ENCODE measurements at regions not wholly inside any gene's neighbourhood (a gene's known extent, or its start where the extent isn't known, plus 50 kb on each side); places are given as distances from the start of the nearest gene placed in this dataset.

DNA sequence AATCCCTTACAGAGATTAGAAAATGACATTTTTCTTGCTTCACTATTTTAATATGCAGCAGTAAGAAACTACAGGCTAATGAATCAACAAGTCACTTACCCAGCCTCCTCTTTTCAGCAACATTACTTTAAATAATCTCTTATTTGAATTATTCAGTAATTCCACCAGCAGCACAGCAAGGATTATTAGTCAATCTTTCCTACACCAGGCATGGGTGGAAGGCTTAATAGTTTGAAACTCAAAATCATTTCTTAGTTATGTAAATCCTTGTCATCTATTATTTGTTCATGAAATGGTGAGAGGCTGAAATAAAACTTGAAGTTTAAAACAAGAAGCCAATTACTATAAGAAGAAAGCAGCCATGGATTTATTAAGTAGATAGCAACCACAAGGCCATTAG lies 530.5 kb downstream of the KCNA4 start:
- Histone ChIP-seq H3K36me3 (ENCODE audit: control insufficient read depth, insufficient read depth, low read length) (no peaks in the 10 kb centered on the region), H3K4me3 (ENCODE audit: low read depth, low read length) (no peak overlapping the region)

GRCh38 chr11:29485641-29486040 lies 531.2 kb downstream of the KCNA4 start:
- Histone ChIP-seq H3K36me3 (ENCODE audit: control insufficient read depth, insufficient read depth, low read length) (no peaks in the 10 kb centered on the region), H3K27ac (no peak overlapping the region), H3K4me3 (ENCODE audit: low read depth, low read length) (no peak overlapping the region), H3K4me1 (no peaks in the 10 kb centered on the region), H3K79me2 (no peaks in the 10 kb centered on the region), H3K9me3 (ENCODE audit: control insufficient read depth, low read length) (no peaks in the 10 kb centered on the region), H2AFZ (no peak overlapping the region), H3K4me2 (ENCODE audit: low read length) (no peak overlapping the region), H3K27me3 (ENCODE audit: control insufficient read depth, insufficient read depth, low read length) (no peaks in the 10 kb centered on the region), H3K9ac (no peak overlapping the region)
- no peak for TF ChIP-seq CTCF (IDR thresholded peaks at IDR 0.05)

More for the DNA sequence above, 530.5 kb downstream of the KCNA4 start:
- H3K27me3 ChIP-seq (ENCODE audit: control insufficient read depth, insufficient read depth, low read length) = no peaks in the 10 kb centered on the region
- no peak for TF ChIP-seq CTCF (IDR thresholded peaks at IDR 0.05)
- no peaks in the 10 kb centered on the region for H3K9me3 ChIP-seq (ENCODE audit: control insufficient read depth, low read length)
- no peak overlapping the region for H3K27ac ChIP-seq
- no peaks in the 10 kb centered on the region for H3K79me2 ChIP-seq
- no peak overlapping the region for H2AFZ ChIP-seq
- no peaks in the 10 kb centered on the region for H3K4me1 ChIP-seq
- no peak overlapping the region for H3K4me2 ChIP-seq (ENCODE audit: low read length)
- no peak overlapping the region for H3K9ac ChIP-seq

DNA sequence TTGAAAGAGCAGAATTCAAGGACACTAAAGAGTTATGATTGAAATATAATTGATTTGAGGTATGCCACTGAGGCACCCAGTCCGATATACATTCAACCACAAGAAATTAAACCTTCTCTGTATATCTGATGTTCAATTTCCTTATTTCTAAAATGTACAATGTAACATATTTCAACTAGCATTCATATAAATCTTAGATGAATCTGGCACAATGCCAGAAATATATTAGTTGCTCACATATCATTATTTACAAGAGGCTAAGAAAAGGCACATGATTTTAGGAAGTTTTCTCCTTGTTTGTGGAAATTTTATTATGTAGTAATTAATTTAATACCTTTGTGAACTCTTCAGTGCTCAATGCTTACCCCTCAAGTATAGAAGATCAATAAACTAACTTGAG lies 532.3 kb downstream of the KCNA4 start:
- no peak overlapping the region for H2AFZ ChIP-seq
- H3K4me1 ChIP-seq = no peaks in the 10 kb centered on the region

DNA sequence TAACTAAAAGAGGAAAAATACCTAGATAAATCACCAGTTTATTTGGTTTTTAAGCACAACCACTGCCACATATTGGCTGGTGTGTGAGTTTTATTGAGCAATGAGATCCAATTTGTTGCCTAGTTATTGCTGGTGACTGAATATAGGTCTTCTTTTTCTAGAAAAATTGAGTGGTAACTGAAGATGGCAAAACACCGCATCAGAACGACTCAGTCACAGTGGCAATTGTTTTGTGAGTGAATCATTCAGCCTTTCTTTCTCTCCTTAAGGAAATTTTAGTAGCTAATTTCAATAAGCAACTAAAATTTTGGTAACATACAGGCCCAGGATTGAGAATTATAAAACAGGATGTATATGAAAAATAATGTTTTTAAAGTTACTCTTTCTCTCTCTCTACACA lies 533.0 kb downstream of the KCNA4 start:
- Histone ChIP-seq H3K9me3 (ENCODE audit: control insufficient read depth, low read length) (no peaks in the 10 kb centered on the region), H2AFZ (no peak overlapping the region), H3K4me3 (ENCODE audit: low read depth, low read length) (no peak overlapping the region), H3K36me3 (ENCODE audit: control insufficient read depth, insufficient read depth, low read length) (no peaks in the 10 kb centered on the region), H3K4me2 (ENCODE audit: low read length) (no peak overlapping the region), H3K79me2 (no peaks in the 10 kb centered on the region), H3K27ac (no peak overlapping the region), H3K9ac (no peak overlapping the region), H3K4me1 (no peaks in the 10 kb centered on the region), H3K27me3 (ENCODE audit: control insufficient read depth, insufficient read depth, low read length) (no peaks in the 10 kb centered on the region)
- no peak for TF ChIP-seq CTCF (IDR thresholded peaks at IDR 0.05)

More for the DNA sequence above, 532.3 kb downstream of the KCNA4 start:
- no peak for TF ChIP-seq CTCF (IDR thresholded peaks at IDR 0.05)
- H3K9ac ChIP-seq = no peak overlapping the region
- H3K27ac ChIP-seq = no peak overlapping the region
- no peak overlapping the region for H3K4me2 ChIP-seq (ENCODE audit: low read length)
- no peaks in the 10 kb centered on the region for H3K79me2 ChIP-seq
- H3K9me3 ChIP-seq (ENCODE audit: control insufficient read depth, low read length) = no peaks in the 10 kb centered on the region
- no peaks in the 10 kb centered on the region for H3K27me3 ChIP-seq (ENCODE audit: control insufficient read depth, insufficient read depth, low read length)
- no peaks in the 10 kb centered on the region for H3K36me3 ChIP-seq (ENCODE audit: control insufficient read depth, insufficient read depth, low read length)
- H3K4me3 ChIP-seq (ENCODE audit: low read depth, low read length) = no peak overlapping the region

DNA sequence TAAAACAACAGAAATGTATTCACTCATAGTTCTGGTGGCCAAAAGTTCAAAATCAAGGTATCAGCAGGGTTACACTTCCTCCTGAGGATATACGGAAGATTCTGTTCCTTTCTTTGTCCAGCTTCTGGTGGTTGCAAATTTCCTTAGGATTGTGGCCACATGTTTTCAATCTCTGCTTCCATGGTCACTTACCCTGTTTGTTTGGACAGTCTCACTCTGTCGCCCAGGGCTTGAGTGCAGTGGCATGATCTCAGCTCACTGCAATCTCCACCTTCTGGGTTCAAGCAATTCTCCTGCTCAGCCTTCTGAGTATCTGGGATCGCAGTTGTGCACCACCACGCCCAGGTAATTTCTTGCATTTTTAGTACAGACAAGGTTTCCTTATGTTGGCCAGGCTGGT lies 534.3 kb downstream of the KCNA4 start:
- Histone ChIP-seq H3K27ac (no peak overlapping the region), H3K4me2 (ENCODE audit: low read length) (no peak overlapping the region)

More for the DNA sequence above, 534.3 kb downstream of the KCNA4 start:
- Histone ChIP-seq H3K4me3 (ENCODE audit: low read depth, low read length) (no peak overlapping the region), H3K4me1 (no peaks in the 10 kb centered on the region), H3K36me3 (ENCODE audit: control insufficient read depth, insufficient read depth, low read length) (no peaks in the 10 kb centered on the region), H3K9me3 (ENCODE audit: control insufficient read depth, low read length) (no peaks in the 10 kb centered on the region), H3K27me3 (ENCODE audit: control insufficient read depth, insufficient read depth, low read length) (no peaks in the 10 kb centered on the region), H3K79me2 (no peaks in the 10 kb centered on the region), H2AFZ (no peak overlapping the region), H3K9ac (no peak overlapping the region)
- no peak for TF ChIP-seq CTCF (IDR thresholded peaks at IDR 0.05)

Data from parathyroid adenoma (tissue), 2 donors.